Stimulated activated CD4-positive, alpha-beta T cell treated with anti-CD3 and anti-CD28 coated beads, Interleukin-4, amount 100 ng/mL, for 48 hours (primary cell): ENCODE measurements at regions not wholly inside any gene's neighbourhood (a gene's known extent, or its start where the extent isn't known, plus 50 kb on each side); places are given as distances from the start of the nearest gene placed in this dataset.

Experiments
- DNase-seq, 2 donors: peaks; one replicate each; pipeline ENCODE4 v3.0.0-alpha.2; 2020; ENCODE audit warnings: low read depth in 2 of 2

- DNase-seq = no peak
These were observed 852.6 kb downstream of the VRK1 start for GRCh38 chr14:97649752-97650151.

DNA sequence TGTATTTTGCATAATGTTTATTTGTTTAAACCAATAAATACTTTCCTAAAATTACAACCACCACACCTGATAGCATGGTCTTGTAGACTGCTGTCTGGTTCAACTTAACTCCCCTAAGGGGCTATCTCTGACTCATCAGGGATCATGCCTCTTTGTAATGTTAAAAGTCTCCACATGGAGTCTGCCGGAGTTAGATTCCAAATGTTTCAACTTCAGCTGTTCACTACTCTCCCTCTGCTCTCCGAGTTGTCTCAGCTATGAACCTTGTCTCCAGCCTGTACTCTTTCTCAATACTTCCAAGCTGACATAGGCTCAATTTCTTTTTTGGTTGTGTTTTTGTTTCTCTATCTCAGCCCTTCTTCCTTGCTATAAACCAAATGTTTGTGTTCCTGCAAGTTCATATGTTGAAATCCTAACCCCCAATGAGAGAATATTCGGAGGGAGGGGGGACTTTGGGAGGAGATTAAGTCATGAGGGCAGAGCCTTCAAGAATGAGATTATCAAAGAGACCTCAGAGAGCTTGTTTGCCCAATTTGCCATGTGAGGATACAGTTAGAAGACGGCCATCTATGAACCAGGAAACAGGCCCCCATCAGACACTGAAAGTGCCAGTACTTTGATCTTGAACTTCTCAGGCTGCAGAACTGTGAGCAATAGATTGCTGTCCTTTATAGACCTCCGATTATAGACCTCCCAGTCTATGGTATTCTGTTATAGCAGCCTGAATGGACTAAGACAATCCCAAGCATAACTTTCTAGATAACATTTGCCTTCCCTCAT is 858.2 kb downstream of the VRK1 start:
- DNase-seq = no peak

GRCh38 chr14:97657609-97658008 is 860.4 kb downstream of the VRK1 start:
- DNase-seq = no peak

DNA sequence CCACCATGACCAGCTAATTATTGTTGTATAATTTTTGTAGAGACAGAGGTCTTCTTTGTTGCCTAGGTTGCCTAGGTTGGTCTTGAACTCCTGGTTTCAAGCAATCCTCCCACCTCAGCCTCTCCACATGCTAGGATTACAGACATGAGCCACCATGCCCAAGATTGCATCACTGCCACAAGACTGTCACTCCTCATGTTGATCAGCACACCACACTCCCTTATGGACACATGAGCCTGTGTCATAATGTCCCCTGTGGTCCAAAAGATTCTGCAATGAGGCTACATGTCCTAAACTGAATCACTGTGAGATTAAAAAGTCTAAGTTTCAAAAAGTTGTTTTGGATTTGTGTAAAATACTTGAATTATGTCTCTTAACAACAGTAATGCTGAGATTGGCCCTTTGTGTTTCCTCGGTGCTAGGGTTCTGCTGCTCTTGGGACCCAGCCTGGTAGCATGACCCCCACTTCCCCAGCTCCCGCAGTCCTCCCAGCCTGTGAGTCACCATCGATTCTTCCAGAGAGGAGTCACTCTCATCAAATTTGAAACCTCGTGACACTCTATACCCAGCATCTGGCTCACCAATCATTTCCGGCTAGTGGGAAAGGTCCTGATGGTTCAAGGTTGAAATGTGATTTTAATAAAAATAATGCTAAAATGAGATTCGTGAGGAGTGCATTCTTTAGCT is 890.9 kb downstream of the VRK1 start:
- no peak for DNase-seq

GRCh38 chr14:97688631-97689336 is 891.6 kb downstream of the VRK1 start:
- no peak for DNase-seq

DNA sequence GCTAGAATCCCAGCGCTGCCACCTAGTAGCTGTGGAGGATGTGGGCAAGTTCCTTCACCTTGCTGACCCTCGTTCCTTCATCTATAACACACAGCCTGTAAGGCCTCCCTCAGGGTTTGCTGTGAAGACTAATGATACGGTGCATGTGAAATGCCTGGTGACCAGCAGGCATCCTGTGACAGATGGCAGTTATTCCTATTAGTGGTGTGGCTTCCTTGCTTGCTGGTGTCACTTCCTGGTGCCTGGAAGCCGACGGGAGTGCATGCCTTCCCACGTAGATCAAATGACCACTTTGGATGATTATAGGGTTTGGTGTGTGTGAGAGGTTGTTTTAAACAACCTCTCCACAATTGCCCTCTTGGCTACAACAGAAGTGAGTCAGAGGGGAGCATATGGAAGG is 894.9 kb downstream of the VRK1 start:
- DNase-seq = no peak

DNA sequence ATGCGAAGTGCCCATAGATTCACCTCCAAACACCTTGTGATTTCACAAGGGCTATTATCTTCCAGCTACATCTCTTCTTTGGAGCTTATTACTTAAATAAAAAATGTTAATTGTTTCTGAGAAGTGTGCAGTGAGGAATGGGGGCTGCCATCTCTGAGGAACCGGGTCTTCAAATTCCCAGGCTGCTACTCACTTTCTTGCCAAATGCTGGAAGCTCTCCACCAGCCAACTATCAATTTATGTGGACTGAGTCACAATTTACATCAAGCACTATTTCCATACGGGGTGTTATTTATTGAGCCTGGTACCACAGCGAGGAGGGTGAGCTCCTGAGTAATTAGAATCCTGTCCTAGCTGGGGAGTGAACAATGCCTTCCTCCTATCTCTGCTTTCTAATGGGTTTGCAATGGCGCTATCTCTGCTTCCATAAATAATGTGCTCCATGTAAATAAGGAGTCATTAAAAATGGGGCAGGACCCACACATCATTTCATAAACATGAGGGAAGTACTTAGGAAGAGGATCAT is 898.3 kb downstream of the VRK1 start:
- no peak for DNase-seq

DNA sequence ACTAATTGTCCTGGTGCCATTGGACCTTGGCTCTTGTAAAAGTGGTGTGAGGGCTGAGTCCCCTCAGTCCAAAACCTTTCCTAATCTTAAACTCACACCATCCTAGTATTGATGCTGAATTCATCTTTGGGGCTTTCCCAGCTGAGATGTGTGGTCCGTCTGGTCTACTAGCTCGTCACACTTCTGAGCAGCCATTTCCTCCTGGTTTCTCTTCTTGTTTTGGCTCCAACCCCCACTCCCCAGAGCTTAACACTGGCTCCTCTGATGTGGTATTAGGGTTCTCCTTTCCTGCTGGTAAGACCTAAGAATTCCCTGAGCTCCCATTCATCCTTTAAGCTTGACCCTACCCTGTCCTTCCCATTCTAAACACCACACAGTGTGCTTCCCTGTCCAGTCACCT is 900.6 kb downstream of the VRK1 start:
- no peak for DNase-seq

GRCh38 chr14:97699026-97699425 is 901.8 kb downstream of the VRK1 start:
- DNase-seq = no peak

- DNase-seq = no peak
These were observed 906.0 kb downstream of the VRK1 start for GRCh38 chr14:97703006-97703760.

GRCh38 chr14:97704316-97704885 is 907.2 kb downstream of the VRK1 start:
- DNase-seq = no peak

- no peak for DNase-seq
These were observed 907.9 kb downstream of the VRK1 start for GRCh38 chr14:97705107-97705506.

GRCh38 chr14:97705976-97706375 is 908.8 kb downstream of the VRK1 start:
- no peak for DNase-seq

GRCh38 chr14:97706819-97707218 is 909.6 kb downstream of the VRK1 start:
- no peak for DNase-seq

DNA sequence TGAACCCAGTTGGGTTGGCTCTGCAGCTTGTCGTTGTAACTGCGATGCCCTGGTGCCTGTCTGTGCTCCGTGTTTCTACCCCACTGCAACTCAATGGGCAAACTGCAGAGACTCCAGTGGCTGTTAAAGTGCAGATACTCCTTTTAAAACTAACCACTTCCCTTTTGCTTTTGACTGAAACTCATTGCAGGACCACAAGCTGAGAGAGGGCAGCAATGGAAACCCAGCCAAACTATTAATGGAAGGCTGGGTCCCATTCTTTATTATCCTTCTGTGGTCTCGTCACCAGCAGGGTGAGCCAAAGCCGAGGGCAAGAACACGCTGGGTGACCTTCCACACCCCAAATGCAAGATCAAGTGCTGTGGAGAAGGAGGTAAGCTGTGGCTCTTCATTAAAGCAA is 910.4 kb downstream of the VRK1 start:
- no peak for DNase-seq

GRCh38 chr14:97709552-97709951 is 912.4 kb downstream of the VRK1 start:
- no peak for DNase-seq

DNA sequence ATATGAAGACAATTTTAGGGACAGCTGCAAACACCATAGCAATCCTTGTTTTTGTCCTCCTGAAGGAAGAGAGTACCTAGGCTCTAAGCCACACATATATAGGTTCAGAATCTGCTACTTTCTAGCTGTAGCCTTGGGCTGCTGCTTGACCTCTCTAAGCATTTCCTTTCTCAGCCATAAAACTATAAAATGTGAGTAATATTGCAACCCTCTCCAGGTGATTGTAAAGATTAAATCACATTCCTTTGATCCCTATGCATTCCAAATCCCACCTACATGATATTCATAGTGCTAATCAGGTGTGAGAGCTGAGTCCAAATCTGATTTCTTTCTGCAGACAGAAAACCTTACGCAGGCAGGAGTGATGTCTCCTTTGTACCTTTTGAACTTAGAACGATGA is 913.5 kb downstream of the VRK1 start:
- DNase-seq = no peak

- DNase-seq = no peak
These were observed 915.3 kb downstream of the VRK1 start for GRCh38 chr14:97712471-97712870.

DNA sequence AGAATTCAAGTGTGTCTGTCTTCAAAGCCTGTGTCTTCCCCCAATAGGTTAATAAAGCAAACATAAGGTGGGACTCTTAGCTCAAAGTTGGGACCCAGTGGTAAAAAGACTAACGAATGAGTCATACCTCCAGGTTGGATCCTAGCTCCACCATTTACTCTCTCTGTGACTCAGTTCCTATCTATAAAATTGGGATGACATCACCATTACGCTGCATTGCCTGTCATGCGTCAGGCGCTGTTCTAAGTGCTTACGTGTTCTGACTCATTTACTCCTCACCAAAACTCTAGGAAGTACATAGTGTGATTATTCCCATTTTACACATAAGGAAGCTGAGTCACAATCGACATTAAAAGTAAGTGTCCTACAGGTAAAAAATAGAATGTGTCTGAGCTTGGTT is 915.8 kb downstream of the VRK1 start:
- no peak for DNase-seq

DNA sequence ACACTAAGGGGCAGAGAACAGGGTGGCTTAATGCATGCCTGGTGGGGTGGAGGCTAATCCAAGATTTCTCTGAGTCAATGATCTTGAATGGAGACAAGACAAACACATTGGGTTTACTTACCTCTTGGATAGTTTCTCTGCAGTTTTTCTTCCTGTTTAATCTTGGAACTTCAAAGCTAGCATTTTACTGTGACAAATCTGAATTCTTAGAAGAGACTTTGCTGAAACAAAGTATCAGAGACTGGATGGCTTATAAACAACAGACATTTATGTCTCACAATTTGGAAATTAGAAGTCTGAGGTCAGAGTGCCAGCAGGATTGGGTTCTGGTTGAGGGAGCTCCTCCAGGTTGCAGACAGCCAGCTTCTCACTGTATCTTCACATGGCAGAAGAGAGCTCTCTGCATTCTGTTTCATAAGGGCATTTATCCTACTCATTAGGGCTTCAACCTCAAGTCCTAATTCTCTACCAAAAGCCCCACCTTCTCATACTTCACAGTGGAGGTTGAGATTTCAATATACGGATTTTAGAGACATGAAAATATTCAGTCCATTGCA is 921.8 kb downstream of the VRK1 start:
- DNase-seq = no peak

DNA sequence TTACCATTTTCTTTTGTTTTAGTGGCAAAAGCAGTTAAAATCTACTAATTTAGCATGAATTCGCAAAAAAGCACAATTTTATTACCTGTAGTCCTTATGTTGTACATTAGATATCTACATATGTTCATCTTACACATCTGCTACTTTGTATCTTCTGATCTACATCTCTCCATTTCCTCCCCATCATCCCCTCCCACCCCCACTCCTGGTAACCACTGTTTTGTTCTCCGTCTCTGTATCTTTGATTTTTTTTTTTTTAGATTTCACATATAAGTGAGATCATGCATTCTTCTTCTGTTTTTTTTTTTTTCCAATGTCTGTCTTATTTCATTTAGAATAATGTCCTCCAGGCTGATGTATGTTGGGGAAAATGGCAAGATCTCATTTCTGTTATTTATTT is 922.7 kb downstream of the VRK1 start:
- DNase-seq = no peak
